ENCODE measurements at regions not wholly inside any gene's neighbourhood (a gene's known extent, or its start where the extent isn't known, plus 50 kb on each side); places are given as distances from the start of the nearest gene placed in this dataset.

- WGBS, 3 donors: 54 to 68% (median 68%) methylated on average over 8 of the region's 8 CpGs
- no peak overlapping the region for H3K27ac ChIP-seq (ENCODE audit: low read depth, low read length)
These were observed 976.1 kb downstream of the TBC1D22A start for GRCh38 chr22:47738472-47739013.

DNA sequence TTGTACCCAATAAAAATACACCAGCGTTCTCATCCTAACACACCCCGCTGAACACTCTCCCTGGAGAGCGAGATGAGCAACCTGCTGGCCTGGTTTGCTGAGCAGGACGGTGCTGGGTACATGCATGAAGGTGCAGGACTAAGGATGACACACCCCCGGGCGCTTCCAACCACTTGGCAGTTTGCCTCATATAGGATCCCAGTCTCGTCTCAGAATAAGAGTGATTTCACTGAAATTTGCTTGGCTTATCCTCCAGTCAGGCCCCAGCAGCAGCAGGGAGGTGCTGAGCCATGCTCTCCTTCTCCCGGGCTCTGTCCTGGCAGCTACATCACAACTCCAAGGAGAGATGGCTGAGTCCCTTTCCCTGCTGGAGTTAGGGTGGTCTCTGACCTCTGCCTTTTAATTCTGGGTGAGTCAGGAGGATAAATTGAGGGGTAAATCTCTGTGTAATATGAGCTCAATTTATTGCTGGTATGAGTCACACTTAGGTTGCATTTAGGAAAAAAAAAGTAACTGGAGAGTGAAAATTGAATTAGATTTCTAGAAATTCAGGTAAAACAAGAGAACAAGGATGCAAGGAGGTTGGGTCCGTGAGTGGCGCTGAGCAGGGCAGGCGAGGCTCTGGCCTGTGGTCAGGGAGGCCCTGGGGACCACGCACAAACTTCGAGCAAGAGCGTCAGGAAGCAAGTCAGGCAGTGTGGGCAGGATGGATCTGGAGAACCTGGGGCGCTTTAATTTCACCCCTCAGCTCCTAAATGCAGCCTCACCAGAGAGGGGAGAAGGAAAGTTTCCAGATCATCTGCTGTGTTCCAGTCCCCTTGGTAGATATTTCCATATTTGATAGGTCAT is 974.0 kb downstream of the TBC1D22A start:
- 69 to 78% (median 72%) methylated on average over 14 to 15 of the region's 15 CpGs for WGBS, 3 donors
- no peak overlapping the region for H3K27ac ChIP-seq (ENCODE audit: low read depth, low read length)

DNA sequence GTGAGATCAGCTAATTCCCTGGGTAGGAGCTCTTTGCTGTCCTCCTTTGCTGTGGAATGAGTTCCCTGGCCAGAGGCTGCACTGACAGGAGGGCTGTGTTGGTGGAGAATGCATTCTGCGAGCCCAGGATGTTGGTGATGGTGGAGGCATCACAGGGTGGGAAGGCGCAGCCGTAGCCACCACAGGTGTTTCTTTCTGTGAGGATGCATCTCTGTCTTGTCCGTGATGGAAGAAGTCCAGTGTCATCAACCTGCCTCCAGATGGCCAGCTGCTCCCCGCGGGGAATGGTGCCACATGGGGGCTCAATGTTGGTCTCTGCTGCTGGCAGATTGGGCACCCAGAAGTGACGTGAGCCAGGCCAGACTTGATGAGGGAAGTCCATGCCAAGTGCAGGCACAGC is 972.1 kb downstream of the TBC1D22A start:
- no peak overlapping the region for H3K27ac ChIP-seq (ENCODE audit: low read depth, low read length)
- WGBS, 3 donors: 80 to 87% (median 81%) methylated on average over 7 of the region's 7 CpGs

GRCh38 chr22:47727641-47728040 is 965.2 kb downstream of the TBC1D22A start:
- no peak overlapping the region for H3K27ac ChIP-seq (ENCODE audit: low read depth, low read length)
- 32 to 55% (median 46%) methylated on average over 1 of the region's 1 CpG for WGBS, 3 donors

GRCh38 chr22:47724751-47725150 is 962.3 kb downstream of the TBC1D22A start:
- WGBS, 3 donors: 37 to 55% (median 49%) methylated on average over 2 of the region's 2 CpGs
- no peak overlapping the region for H3K27ac ChIP-seq (ENCODE audit: low read depth, low read length)

DNA sequence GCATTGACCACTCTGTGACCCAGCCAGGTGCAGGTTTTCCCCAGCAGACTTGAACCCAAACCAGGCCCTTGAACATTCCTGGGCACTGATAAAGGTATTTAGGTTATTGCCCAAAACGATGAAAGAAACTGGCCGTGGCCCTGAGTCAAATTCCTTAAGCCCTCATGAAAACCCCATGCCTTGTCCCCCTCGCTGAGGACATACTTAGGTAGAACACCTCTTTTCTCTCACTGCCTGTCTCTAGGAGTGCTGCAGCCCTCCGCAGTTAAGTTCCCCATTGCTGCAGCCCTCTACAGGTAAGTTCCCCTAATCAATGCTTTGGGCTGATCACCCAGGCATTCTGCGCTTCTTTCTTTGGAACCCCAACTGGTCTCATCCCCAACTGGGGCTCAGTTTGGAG is 961.6 kb downstream of the TBC1D22A start:
- H3K27ac ChIP-seq (ENCODE audit: low read depth, low read length): no peak overlapping the region
- WGBS, 3 donors: 41 to 70% (median 64%) methylated on average over 5 of the region's 5 CpGs

DNA sequence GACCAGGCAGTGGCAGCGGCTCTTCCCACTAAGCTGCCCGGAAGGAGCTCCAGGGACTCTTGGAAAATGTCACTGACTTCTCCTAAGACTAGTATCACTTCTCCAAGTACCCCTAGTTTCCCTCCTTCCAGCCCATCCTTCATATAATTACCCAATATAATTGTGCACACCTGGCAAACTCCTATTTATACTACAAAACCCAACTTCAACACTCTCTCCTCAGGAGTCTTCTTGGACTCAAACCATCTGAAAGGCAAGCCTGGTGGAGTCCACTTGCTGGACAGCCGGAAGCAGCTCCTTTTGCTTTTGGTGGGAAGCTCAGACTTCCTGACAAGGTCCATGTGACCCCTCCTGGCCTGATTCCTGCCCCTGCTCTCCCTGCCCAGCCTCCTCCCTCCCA is 955.9 kb downstream of the TBC1D22A start:
- WGBS, 3 donors: 76 to 85% (median 79%) methylated on average over 3 of the region's 3 CpGs

DNA sequence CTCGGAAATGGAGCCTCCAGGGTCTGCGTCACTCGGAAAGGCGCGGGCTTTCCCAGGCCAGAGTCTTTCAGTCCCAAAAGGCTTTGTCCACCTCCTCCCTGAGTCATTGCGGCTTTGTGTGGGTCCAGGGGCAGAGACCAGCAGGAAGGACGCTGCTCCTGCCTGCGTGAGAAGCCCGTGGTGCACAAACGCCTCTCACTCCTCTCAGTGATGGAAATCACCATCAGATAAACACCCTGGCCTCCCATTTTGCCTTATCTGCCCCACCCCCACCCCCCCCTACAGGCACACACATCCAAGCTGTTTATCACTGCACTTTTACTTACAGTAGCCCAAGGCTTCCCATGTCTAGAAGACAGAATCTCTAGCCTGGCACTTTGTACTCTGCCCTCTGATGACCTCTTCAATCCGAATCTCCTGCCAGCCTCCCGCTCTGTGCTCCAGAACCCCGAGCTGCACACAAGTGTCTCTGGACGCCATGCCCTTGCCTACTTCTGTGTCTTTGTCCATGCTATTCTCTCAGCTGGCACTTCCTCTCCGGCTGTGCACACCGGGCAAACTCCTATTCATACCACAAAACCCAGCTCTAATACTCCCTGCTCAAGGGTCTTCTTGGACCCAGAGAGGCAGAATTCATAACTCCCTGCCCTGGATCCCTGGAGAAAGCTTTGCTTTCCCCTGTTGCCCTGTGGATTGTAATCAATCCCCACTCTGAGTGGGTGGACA is 954.6 kb downstream of the TBC1D22A start:
- H3K27ac ChIP-seq (ENCODE audit: low read depth, low read length): no peak overlapping the region
- WGBS, 3 donors: 69 to 76% (median 76%) methylated on average over 16 of the region's 16 CpGs

More for the DNA sequence above, 955.9 kb downstream of the TBC1D22A start:
- H3K27ac ChIP-seq (ENCODE audit: low read depth, low read length): no peak overlapping the region

- H3K27ac ChIP-seq (ENCODE audit: low read depth, low read length): no peak overlapping the region
- 83 to 91% (median 86%) methylated on average over 18 of the region's 18 CpGs for whole genome bisulfite sequencing, 3 donors
These were observed 953.6 kb downstream of the TBC1D22A start for GRCh38 chr22:47715866-47716578.

DNA sequence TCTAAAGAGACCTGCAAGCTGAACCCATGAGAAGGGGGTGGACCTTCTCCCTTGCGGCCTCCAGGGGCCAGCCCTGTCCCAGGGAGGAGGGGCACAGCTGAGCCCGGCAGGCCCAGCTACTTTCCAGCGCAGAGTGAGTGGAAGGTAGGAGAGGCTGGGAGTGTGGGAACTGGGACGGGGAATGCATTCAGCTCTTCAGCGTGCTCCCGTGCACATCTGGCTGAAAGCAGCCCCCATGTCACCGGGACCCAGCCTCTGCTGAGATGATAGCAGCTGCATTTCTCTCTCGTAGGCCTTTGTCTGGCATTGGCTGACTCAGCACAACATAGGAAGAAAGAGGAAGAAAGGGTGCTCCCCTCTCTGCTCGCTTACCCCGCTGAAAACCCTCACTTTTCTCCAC is 951.5 kb downstream of the TBC1D22A start:
- 50 to 57% (median 57%) methylated on average over 10 of the region's 10 CpGs for WGBS, 3 donors
- no peak overlapping the region for H3K27ac ChIP-seq (ENCODE audit: low read depth, low read length)

- WGBS, 3 donors: 70 to 79% (median 74%) methylated on average over 4 of the region's 4 CpGs
- no peak overlapping the region for H3K27ac ChIP-seq (ENCODE audit: low read depth, low read length)
These were observed 947.7 kb downstream of the TBC1D22A start for GRCh38 chr22:47710135-47710534.

GRCh38 chr22:47705350-47705749 is 942.9 kb downstream of the TBC1D22A start:
- WGBS, 3 donors: 64 to 82% (median 82%) methylated on average over 2 of the region's 2 CpGs
- H3K27ac ChIP-seq (ENCODE audit: low read depth, low read length): no peak overlapping the region

GRCh38 chr22:47698906-47699305 is 936.5 kb downstream of the TBC1D22A start:
- 74 to 79% (median 75%) methylated on average over 8 of the region's 8 CpGs for WGBS, 3 donors

GRCh38 chr22:47697861-47698260 is 935.4 kb downstream of the TBC1D22A start:
- no peak overlapping the region for H3K27ac ChIP-seq (ENCODE audit: low read depth, low read length)
- 39 to 68% (median 55%) methylated on average over 1 of the region's 1 CpG for WGBS, 3 donors

More at GRCh38 chr22:47698906-47699305, 936.5 kb downstream of the TBC1D22A start:
- no peak overlapping the region for H3K27ac ChIP-seq (ENCODE audit: low read depth, low read length)

- no peak overlapping the region for H3K27ac ChIP-seq (ENCODE audit: low read depth, low read length)
- 47 to 54% (median 52%) methylated on average over 3 of the region's 3 CpGs for WGBS, 3 donors
These were observed 934.3 kb downstream of the TBC1D22A start for GRCh38 chr22:47696776-47697175.

GRCh38 chr22:47695176-47695575 is 932.7 kb downstream of the TBC1D22A start:
- no peak overlapping the region for H3K27ac ChIP-seq (ENCODE audit: low read depth, low read length)
- 83 to 86% (median 86%) methylated on average over 5 of the region's 5 CpGs for WGBS, 3 donors

DNA sequence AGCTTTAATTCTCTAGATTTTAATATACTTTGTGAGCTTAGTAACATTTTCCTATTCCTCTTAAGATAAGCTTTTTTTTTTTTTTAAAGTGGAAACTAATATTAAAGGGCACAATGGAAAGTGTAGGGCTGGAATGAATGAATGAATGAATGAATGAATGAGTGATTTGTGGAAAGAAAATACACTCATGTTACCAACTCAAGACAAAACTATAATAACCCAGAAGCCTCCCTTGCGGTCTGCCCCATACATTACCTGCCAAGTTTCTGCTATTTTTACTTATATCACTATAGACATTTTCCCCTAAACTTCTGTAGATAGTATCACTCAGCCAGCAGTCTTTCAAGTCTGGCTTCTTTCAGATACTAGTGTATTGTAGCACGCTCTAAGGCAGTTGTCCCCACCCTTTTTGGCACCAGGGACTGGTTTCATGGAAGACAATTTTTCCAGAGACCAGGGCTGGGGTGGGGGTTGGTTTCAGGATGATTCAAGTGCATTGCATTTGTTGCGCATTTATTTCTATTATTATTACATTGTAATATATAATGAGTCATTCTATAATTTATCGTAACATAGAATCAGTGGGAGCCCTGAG is 932.2 kb downstream of the TBC1D22A start:
- 60 to 68% (median 63%) methylated on average over 4 of the region's 4 CpGs for WGBS, 3 donors

GRCh38 chr22:47693606-47694005 is 931.2 kb downstream of the TBC1D22A start:
- H3K27ac ChIP-seq (ENCODE audit: low read depth, low read length): no peak overlapping the region
- WGBS, 3 donors: 57 to 84% (median 81%) methylated on average over 6 of the region's 6 CpGs

More for the DNA sequence above, 932.2 kb downstream of the TBC1D22A start:
- no peak overlapping the region for H3K27ac ChIP-seq (ENCODE audit: low read depth, low read length)
